ENCODE measurements at regions not wholly inside any gene's neighbourhood (a gene's known extent, or its start where the extent isn't known, plus 50 kb on each side); places are given as distances from the start of the nearest gene placed in this dataset.
"Not testable (repeated sequence)": the region's sequence is repeated elsewhere in the genome, so short reads cannot be mapped to it uniquely, and the experiment has no call there.

DNA sequence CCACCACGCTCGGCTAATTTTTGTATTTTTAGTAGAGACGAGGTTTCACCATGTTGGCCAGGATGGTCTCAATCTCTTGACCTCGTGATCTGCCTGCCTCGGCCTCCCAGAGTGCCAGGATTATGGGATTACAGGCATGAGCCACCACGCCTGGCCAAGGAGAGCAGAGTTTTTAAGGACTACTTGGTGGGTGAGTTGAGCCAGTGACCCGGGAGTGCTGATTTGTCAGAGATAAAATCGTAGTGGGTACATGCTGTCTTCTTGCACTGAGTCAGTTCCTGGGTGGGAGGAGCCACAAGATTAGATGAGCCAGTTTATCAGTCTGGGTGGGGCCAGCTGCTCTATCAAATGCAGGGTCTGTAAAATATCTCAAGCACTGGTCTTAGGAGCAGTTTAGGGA lies 361.7 kb downstream of the TYW1 start:
- not testable (repeated sequence) for H3K36me3 ChIP-seq (ENCODE audit: control insufficient read depth in 1 of 2, insufficient read depth in 2 of 2, low read length in 2 of 2); H3K27me3 ChIP-seq (ENCODE audit: control insufficient read depth in 1 of 2, insufficient read depth in 2 of 2, low read length in 2 of 2); H3K4me3 ChIP-seq (ENCODE audit: low read depth in 1 of 2, low read length in 2 of 2); H3K27ac ChIP-seq (ENCODE audit: low read depth, low read length); H3K4me1 ChIP-seq (ENCODE audit: control insufficient read depth in 1 of 2, insufficient read depth in 2 of 2, low read length in 2 of 2); H3K9ac ChIP-seq (ENCODE audit: low read depth in 1 of 2, low read length in 2 of 2)
- H3K9me3 ChIP-seq (ENCODE audit: control insufficient read depth in 1 of 2, low read length in 2 of 2), result peaks cover 8 to 10% of the 10 kb centered on the region in 2 donors

DNA sequence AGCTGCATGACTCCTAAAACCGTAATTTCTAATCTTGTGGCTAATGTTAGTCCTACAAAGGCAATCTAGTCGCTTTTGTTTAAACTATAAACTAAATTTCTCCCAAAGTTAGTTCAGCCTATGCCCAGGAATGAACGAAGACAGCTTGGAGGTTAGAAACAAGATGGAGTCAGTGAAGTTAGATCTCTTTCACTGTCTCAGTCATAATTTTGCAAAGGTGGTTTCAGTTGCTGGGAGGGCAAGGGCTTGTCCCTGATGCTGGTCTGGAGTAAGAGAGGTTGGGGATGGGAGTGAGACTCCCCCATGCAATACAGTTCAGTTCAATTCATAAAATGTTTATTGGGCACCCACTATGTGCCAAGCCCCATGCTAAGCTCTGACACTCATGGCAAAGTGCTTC lies 362.1 kb downstream of the TYW1 start:
- not testable (repeated sequence) for H3K4me1 ChIP-seq (ENCODE audit: control insufficient read depth in 1 of 2, insufficient read depth in 2 of 2, low read length in 2 of 2); H3K4me3 ChIP-seq (ENCODE audit: low read depth in 1 of 2, low read length in 2 of 2); H3K36me3 ChIP-seq (ENCODE audit: control insufficient read depth in 1 of 2, insufficient read depth in 2 of 2, low read length in 2 of 2); H3K27ac ChIP-seq (ENCODE audit: low read depth, low read length); H3K27me3 ChIP-seq (ENCODE audit: control insufficient read depth in 1 of 2, insufficient read depth in 2 of 2, low read length in 2 of 2); H3K9ac ChIP-seq (ENCODE audit: low read depth in 1 of 2, low read length in 2 of 2)
- peaks cover 8 to 10% of the 10 kb centered on the region in 2 donors for H3K9me3 ChIP-seq (ENCODE audit: control insufficient read depth in 1 of 2, low read length in 2 of 2)

DNA sequence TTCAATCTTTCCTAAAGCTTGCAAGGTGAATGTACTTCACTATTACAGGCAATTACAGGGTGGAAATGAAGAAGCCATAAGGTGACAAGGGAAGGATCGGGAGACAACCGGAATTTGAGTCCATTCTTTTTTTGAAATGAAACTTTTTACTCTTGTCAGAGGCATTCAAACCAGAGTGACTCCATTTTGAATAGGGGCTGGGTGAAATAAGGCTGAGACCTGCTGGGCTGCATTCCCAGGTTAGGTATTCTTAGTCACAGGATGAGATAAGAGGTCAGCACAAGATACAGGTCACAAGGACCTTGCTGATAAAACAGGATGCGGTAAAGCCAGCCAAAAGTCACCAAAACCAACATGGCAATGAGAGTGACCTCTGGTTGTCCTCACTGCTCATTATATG lies 363.3 kb downstream of the TYW1 start:
- H3K4me3 ChIP-seq (ENCODE audit: low read depth in 1 of 2, low read length in 2 of 2), result no peak overlapping the region
- no peaks in the 10 kb centered on the region for H3K4me1 ChIP-seq (ENCODE audit: control insufficient read depth in 1 of 2, insufficient read depth in 2 of 2, low read length in 2 of 2)
- no peaks in the 10 kb centered on the region for H3K27me3 ChIP-seq (ENCODE audit: control insufficient read depth in 1 of 2, insufficient read depth in 2 of 2, low read length in 2 of 2)
- no peak overlapping the region for H3K9ac ChIP-seq (ENCODE audit: low read depth in 1 of 2, low read length in 2 of 2)
- H3K9me3 ChIP-seq (ENCODE audit: control insufficient read depth in 1 of 2, low read length in 2 of 2), result peaks cover 8 to 10% of the 10 kb centered on the region in 2 donors
- no peak overlapping the region for H3K27ac ChIP-seq (ENCODE audit: low read depth, low read length)
- H3K36me3 ChIP-seq (ENCODE audit: control insufficient read depth in 1 of 2, insufficient read depth in 2 of 2, low read length in 2 of 2), result no peaks in the 10 kb centered on the region

DNA sequence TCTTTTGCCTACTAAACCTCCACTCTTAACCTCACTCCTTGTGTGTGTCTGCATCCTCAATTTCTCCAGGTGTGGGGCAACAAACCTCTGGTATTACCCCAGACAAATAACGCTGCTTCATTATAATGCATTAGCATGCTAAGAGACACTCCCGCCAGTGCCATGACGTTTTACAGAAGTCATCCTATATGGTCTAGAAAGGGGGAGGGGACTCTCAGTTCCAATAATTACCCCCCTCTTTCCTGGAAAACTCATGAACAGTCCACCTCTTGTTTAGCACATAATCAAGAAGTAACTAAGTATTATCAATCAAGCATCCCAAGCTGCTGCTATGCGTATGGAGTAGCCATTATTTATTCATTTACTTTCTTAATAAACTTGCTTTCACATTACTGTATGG lies 364.5 kb downstream of the TYW1 start:
- H3K27ac ChIP-seq (ENCODE audit: low read depth, low read length), result no peak overlapping the region
- no peak overlapping the region for H3K4me3 ChIP-seq (ENCODE audit: low read depth in 1 of 2, low read length in 2 of 2)
- H3K27me3 ChIP-seq (ENCODE audit: control insufficient read depth in 1 of 2, insufficient read depth in 2 of 2, low read length in 2 of 2), result no peaks in the 10 kb centered on the region
- no peaks in the 10 kb centered on the region for H3K4me1 ChIP-seq (ENCODE audit: control insufficient read depth in 1 of 2, insufficient read depth in 2 of 2, low read length in 2 of 2)
- H3K36me3 ChIP-seq (ENCODE audit: control insufficient read depth in 1 of 2, insufficient read depth in 2 of 2, low read length in 2 of 2), result no peaks in the 10 kb centered on the region
- no peak overlapping the region for H3K9ac ChIP-seq (ENCODE audit: low read depth in 1 of 2, low read length in 2 of 2)
- H3K9me3 ChIP-seq (ENCODE audit: control insufficient read depth in 1 of 2, low read length in 2 of 2), result peaks cover 8 to 10% of the 10 kb centered on the region in 2 donors

DNA sequence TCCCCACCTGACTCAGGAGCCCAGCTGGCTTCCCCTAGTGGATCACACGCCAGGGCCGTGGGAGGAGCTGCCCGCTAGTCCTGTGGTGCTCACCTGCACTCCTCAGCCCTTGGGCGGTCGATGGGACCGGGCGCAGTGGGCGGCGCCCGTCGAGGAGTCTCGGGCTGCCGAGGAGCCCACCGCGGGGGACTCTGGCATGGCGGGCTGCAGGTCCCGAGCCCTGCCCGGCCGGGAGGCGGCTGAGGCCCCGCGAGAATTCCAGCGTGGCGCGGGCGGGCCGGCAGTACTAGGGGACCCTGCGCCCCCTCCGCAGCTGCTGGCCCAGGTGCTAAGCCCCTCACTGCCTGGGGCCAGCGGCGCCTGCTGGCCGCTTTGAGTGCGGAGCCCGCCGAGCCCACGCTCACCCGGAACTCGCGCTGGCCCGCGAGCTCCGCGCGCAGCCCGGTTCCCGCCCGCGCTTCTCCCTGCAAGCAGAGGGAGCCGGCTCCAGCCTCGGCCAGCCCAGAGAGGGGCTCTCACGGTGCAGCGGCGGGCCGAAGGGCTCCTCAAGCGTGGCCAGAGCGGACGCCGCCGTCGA lies 367.9 kb downstream of the TYW1 start:
- no peaks in the 10 kb centered on the region for H3K4me1 ChIP-seq (ENCODE audit: control insufficient read depth in 1 of 2, insufficient read depth in 2 of 2, low read length in 2 of 2)
- H3K27ac ChIP-seq (ENCODE audit: low read depth, low read length), result no peak overlapping the region
- H3K27me3 ChIP-seq (ENCODE audit: control insufficient read depth in 1 of 2, insufficient read depth in 2 of 2, low read length in 2 of 2), result no peaks in the 10 kb centered on the region
- peaks cover 4 to 6% of the 10 kb centered on the region in 2 donors for H3K9me3 ChIP-seq (ENCODE audit: control insufficient read depth in 1 of 2, low read length in 2 of 2)
- H3K4me3 ChIP-seq (ENCODE audit: low read depth in 1 of 2, low read length in 2 of 2), result no peak overlapping the region
- no peak overlapping the region for H3K9ac ChIP-seq (ENCODE audit: low read depth in 1 of 2, low read length in 2 of 2)
- H3K36me3 ChIP-seq (ENCODE audit: control insufficient read depth in 1 of 2, insufficient read depth in 2 of 2, low read length in 2 of 2), result no peaks in the 10 kb centered on the region

DNA sequence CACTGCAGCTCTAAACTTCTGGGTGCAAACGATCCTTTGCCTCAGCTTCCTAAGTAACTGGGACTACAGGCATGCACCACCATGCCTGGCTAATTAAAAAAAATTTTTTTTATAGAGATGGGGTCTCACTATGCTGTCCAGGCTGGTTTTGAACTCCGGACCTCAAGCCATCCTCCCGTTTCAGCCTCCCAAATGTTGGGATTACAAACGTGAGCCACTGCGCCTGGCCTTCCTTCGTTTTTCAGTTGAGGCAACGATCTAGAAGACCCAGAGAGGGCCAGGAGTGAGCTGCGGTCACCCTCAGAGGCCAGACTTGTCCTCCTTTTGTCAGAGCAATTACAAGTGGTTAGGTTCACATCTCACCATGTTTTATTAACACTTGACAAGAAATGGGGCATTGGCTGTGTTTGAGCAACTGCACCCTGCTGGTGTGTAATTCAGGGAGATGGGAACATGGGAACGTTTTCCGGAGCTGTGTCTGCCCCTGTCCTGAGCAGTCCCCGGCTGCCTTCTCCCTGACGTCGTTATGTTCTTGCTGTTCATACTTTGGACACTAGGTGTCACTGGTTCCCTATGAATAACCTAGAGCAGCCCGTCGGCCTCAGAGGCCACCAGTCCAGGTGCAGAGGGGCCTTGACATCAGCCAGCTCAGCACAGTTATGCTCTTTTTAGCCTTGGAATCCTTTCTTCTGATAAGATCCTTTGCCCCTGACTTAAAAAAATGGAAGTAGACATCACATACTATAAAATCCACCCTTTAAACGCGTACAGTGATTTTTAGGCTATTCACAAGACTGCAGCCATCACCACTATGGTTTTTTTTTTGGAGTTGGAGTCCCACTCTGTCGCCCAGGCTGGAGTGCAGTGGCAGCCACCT lies 375.0 kb downstream of the TYW1 start:
- H3K4me3 ChIP-seq (ENCODE audit: low read depth in 1 of 2, low read length in 2 of 2), result no peak overlapping the region
- no peaks in the 10 kb centered on the region for H3K36me3 ChIP-seq (ENCODE audit: control insufficient read depth in 1 of 2, insufficient read depth in 2 of 2, low read length in 2 of 2)
- no peaks in the 10 kb centered on the region for H3K27me3 ChIP-seq (ENCODE audit: control insufficient read depth in 1 of 2, insufficient read depth in 2 of 2, low read length in 2 of 2)
- H3K4me1 ChIP-seq (ENCODE audit: control insufficient read depth in 1 of 2, insufficient read depth in 2 of 2, low read length in 2 of 2), result no peaks in the 10 kb centered on the region
- H3K9me3 ChIP-seq (ENCODE audit: control insufficient read depth in 1 of 2, low read length in 2 of 2), result peaks cover 6 to 8% of the 10 kb centered on the region in 2 donors
- H3K27ac ChIP-seq (ENCODE audit: low read depth, low read length), result no peak overlapping the region
- H3K9ac ChIP-seq (ENCODE audit: low read depth in 1 of 2, low read length in 2 of 2), result no peak overlapping the region

DNA sequence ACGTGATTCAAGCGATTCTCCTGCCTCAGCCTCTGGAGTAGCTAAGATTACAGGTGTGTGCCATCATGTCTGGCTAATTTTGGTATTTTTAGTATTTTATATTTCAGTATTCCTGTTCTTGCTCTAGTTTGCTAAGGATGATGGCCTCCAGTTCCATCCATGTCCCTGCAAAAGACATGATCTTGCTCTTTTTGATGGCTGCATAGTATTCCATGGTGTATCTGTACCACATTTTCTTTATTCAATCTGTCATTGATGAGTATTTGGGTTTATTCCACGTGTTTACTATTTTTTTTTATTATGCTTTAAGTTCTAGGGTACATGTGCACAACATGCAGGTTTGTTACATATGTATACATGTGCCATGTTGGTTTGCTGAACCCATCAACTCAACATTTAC lies 376.8 kb downstream of the TYW1 start:
- not testable (repeated sequence) for H3K27ac ChIP-seq (ENCODE audit: low read depth, low read length); H3K4me3 ChIP-seq (ENCODE audit: low read depth in 1 of 2, low read length in 2 of 2); H3K27me3 ChIP-seq (ENCODE audit: control insufficient read depth in 1 of 2, insufficient read depth in 2 of 2, low read length in 2 of 2); H3K9me3 ChIP-seq (ENCODE audit: control insufficient read depth in 1 of 2, low read length in 2 of 2); H3K4me1 ChIP-seq (ENCODE audit: control insufficient read depth in 1 of 2, insufficient read depth in 2 of 2, low read length in 2 of 2); H3K9ac ChIP-seq (ENCODE audit: low read depth in 1 of 2, low read length in 2 of 2); H3K36me3 ChIP-seq (ENCODE audit: control insufficient read depth in 1 of 2, insufficient read depth in 2 of 2, low read length in 2 of 2)

DNA sequence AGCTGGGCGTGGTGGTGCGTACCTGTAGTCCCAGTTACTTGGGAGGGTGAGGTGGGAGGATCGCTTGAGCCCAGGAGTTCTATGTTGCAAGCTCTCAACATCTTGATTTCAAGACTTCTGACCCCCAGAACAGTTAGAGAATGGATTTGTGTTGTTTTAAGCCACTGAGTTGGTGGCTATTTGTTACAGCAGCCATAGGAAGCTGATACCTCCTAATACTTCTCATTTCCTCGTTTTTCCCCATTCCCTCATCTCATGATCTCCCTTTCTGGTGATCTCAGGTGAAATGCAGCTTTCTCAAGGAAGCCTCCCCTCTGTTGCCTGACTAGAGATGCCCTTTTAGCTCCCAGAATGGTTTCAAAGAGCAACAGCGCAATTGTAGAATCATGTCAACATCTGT lies 378.8 kb downstream of the TYW1 start:
- Histone ChIP-seq H3K9me3 (ENCODE audit: control insufficient read depth in 1 of 2, low read length in 2 of 2) (peaks cover 0 to 6% of the 10 kb centered on the region in 2 donors), H3K4me1 (ENCODE audit: control insufficient read depth in 1 of 2, insufficient read depth in 2 of 2, low read length in 2 of 2) (no peaks in the 10 kb centered on the region), H3K9ac (ENCODE audit: low read depth in 1 of 2, low read length in 2 of 2) (no peak overlapping the region), H3K4me3 (ENCODE audit: low read depth in 1 of 2, low read length in 2 of 2) (no peak overlapping the region), H3K36me3 (ENCODE audit: control insufficient read depth in 1 of 2, insufficient read depth in 2 of 2, low read length in 2 of 2) (no peaks in the 10 kb centered on the region), H3K27ac (ENCODE audit: low read depth, low read length) (no peak overlapping the region), H3K27me3 (ENCODE audit: control insufficient read depth in 1 of 2, insufficient read depth in 2 of 2, low read length in 2 of 2) (no peaks in the 10 kb centered on the region)

DNA sequence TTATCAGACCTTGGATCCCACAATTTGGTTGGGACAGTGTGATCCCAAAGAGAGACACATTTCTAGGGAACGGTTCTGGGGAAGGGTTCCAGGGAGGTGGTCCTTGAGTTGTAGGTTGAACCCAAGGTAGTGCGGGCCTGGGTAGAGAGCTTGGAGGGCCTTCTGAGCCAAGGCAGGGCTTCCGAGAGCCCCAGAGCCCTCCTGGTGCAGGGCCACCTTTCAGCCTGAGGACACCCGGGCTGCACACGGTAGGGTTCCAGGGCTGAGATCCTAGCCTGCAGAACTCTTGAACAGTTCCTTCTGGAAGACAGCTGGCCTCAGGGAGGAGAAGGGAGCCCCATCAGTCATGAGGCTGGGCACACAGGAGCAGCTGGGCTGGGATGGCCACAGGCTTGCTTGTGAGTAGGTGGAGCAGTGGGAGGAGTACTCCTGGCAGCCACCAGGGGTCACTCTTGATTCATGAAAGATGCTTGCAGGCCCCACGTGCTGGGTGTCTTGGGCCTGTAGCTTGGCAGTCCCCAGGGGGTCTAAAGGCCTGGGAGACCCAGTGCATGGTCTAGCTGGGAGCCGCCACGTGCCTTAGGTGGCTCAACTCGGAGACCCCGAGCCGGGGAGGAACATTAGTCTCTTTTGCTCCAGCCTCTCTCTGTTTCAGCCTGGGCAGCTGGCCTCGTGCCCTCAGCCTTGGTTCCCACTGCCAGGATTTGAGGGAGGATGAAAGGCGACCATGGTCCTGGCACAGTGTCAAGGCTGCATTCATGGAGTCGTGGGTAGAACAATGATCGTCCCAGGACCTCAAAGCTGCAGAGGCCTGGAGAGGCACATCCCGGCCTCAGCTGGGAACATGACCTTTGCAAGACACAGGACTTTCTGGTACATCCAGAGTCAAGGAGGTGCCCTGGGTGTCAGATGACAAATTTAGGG lies 381.6 kb downstream of the TYW1 start:
- Histone ChIP-seq H3K9me3 (ENCODE audit: control insufficient read depth in 1 of 2, low read length in 2 of 2) (peaks cover 0 to 12% of the 10 kb centered on the region in 2 donors), H3K36me3 (ENCODE audit: control insufficient read depth in 1 of 2, insufficient read depth in 2 of 2, low read length in 2 of 2) (no peaks in the 10 kb centered on the region), H3K27ac (ENCODE audit: low read depth, low read length) (no peak overlapping the region), H3K9ac (ENCODE audit: low read depth in 1 of 2, low read length in 2 of 2) (no peak overlapping the region), H3K4me3 (ENCODE audit: low read depth in 1 of 2, low read length in 2 of 2) (no peak overlapping the region), H3K27me3 (ENCODE audit: control insufficient read depth in 1 of 2, insufficient read depth in 2 of 2, low read length in 2 of 2) (no peaks in the 10 kb centered on the region), H3K4me1 (ENCODE audit: control insufficient read depth in 1 of 2, insufficient read depth in 2 of 2, low read length in 2 of 2) (no peaks in the 10 kb centered on the region)

DNA sequence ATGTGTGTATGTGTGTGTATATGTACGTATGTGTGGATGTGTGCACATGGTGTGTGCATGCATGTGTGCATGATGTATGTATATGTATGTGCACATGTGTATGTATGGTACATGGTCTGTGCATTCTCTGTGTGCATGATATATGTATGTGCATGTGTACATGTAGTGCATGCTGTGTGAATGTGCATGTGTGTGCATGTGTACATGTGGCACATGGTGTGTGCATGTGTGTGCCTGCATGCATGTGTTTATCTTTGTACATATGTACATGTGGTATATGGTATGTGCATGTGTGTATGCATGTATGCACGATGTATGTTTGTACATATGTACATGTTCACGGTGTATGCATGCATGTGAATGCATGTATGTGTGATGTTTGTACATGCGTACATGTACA lies 383.7 kb downstream of the TYW1 start:
- Histone ChIP-seq H3K4me1 (ENCODE audit: control insufficient read depth in 1 of 2, insufficient read depth in 2 of 2, low read length in 2 of 2) (no peaks in the 10 kb centered on the region), H3K27me3 (ENCODE audit: control insufficient read depth in 1 of 2, insufficient read depth in 2 of 2, low read length in 2 of 2) (no peaks in the 10 kb centered on the region), H3K36me3 (ENCODE audit: control insufficient read depth in 1 of 2, insufficient read depth in 2 of 2, low read length in 2 of 2) (no peaks in the 10 kb centered on the region), H3K9ac (ENCODE audit: low read depth in 1 of 2, low read length in 2 of 2) (no peak overlapping the region), H3K4me3 (ENCODE audit: low read depth in 1 of 2, low read length in 2 of 2) (no peak overlapping the region), H3K27ac (ENCODE audit: low read depth, low read length) (no peak overlapping the region), H3K9me3 (ENCODE audit: control insufficient read depth in 1 of 2, low read length in 2 of 2) (peaks cover 0 to 11% of the 10 kb centered on the region in 2 donors)
